ENCODE measurements at regions not wholly inside any gene's neighbourhood (a gene's known extent, or its start where the extent isn't known, plus 50 kb on each side); places are given as distances from the start of the nearest gene placed in this dataset.

GRCh38 chr14:100645982-100646314, 58.7 kb upstream of the BEGAIN start:
- H3K27me3 ChIP-seq (ENCODE audit: insufficient read depth, low read length): no peaks in the 10 kb centered on the region; the same call in 1 of the 2 replicates
- Mint-ChIP-seq H3K27ac (no peak overlapping the region; a peak in 1 of 7 replicates), H3K9me3 (peaks cover 3 to 10% of the 10 kb centered on the region in 2 experiments; a peak in 4 of 5 replicates), H3K27me3 (ENCODE audit: low read depth) (peaks cover 13% of the 10 kb centered on the region), H3K4me3 (no peak overlapping the region), H3K36me3 (ENCODE audit: insufficient read depth in 1 of 3, low read depth in 3 of 3) (no peaks in the 10 kb centered on the region), H3K4me1 (peaks cover 9% of the 10 kb centered on the region in 2 experiments)
- no peak overlapping the region for H3K23ac ChIP-seq (ENCODE audit: insufficient read length, low read depth, low read length)
- no peak overlapping the region for H3K9ac ChIP-seq (ENCODE audit: extremely low read depth, insufficient read length, low read length)
- no peaks in the 10 kb centered on the region for H3K79me1 ChIP-seq (ENCODE audit: insufficient read depth, low read depth, low read length, poor library complexity, severe bottlenecking)
- H3K56ac ChIP-seq (ENCODE audit: insufficient read length, low read depth, low read length): no peak overlapping the region
- peaks cover 3% of the 10 kb centered on the region for H4K20me1 ChIP-seq (ENCODE audit: control insufficient read depth, insufficient read depth, insufficient read length)
- H3K14ac ChIP-seq (ENCODE audit: insufficient read depth, low read length): no peak overlapping the region
- no peak overlapping the region for H3K4me2 ChIP-seq (ENCODE audit: insufficient read depth, insufficient read length, low read length)
- no peak overlapping the region for H2AK5ac ChIP-seq (ENCODE audit: insufficient read length, low read length)
- no peak overlapping the region for H2BK5ac ChIP-seq (ENCODE audit: insufficient read length, low read length)
- H3K4me1 ChIP-seq (ENCODE audit: insufficient read depth, low read length): no peaks in the 10 kb centered on the region; the same call in 1 of the 2 replicates
- no peak overlapping the region for H3K18ac ChIP-seq (ENCODE audit: insufficient read length, low read depth, low read length)
- no CpG with 5 or more reads among the region's 3 CpGs for WGBS (ENCODE audit: extremely low coverage, insufficient read length, low lambda C conversion rate)
- TF ChIP-seq CTCF (conservative IDR thresholded peaks at IDR 0.05): no peak; the same call in 2 of the 3 replicates
- no peak overlapping the region for H2BK20ac ChIP-seq (ENCODE audit: low read depth, low read length, poor library complexity, severe bottlenecking)
- no peaks in the 10 kb centered on the region for H3K9me3 ChIP-seq (ENCODE audit: control insufficient read depth, low read depth, low read length)
- H3T11ph ChIP-seq (ENCODE audit: low read length): no peak overlapping the region
- no peak for DNase-seq
- H3K23me2 ChIP-seq (ENCODE audit: insufficient read length, low read depth, low read length, poor library complexity, severe bottlenecking): no peaks in the 10 kb centered on the region
- H3K27ac ChIP-seq (ENCODE audit: insufficient read length, low read depth, low read length): no peak overlapping the region
- H2BK120ac ChIP-seq (ENCODE audit: low read depth, low read length, poor library complexity, severe bottlenecking): no peak overlapping the region
- H4K5ac ChIP-seq (ENCODE audit: insufficient read length, low read depth, low read length): no peak overlapping the region
- H3K79me2 ChIP-seq (ENCODE audit: insufficient read depth, low read length): no peaks in the 10 kb centered on the region
- no peak overlapping the region for H4K91ac ChIP-seq (ENCODE audit: insufficient read length, low read depth, low read length)
- H2AFZ ChIP-seq (ENCODE audit: low read length): no peak overlapping the region
- H2BK15ac ChIP-seq (ENCODE audit: low read depth, low read length): no peak overlapping the region
- no peak overlapping the region for H3K4ac ChIP-seq (ENCODE audit: low read depth, low read length)
- H4K8ac ChIP-seq (replicated peaks; ENCODE audit: insufficient read length, low read depth, low read length): no peak overlapping the region
- H2BK12ac ChIP-seq (ENCODE audit: insufficient read length, low read depth, low read length): no peak overlapping the region

Measured in H9 (cell line).